ENCODE measurements at regions not wholly inside any gene's neighbourhood (a gene's known extent, or its start where the extent isn't known, plus 50 kb on each side); places are given as distances from the start of the nearest gene placed in this dataset.
"Not testable (repeated sequence)": the region's sequence is repeated elsewhere in the genome, so short reads cannot be mapped to it uniquely, and the experiment has no call there.

GRCh38 chr10:120095875-120096274, 203.3 kb downstream of the SEC23IP start:
- Histone ChIP-seq H3K9me3 (replicated peaks; ENCODE audit: low read length) (no peaks in the 10 kb centered on the region), H3K4me3 (ENCODE audit: low read length) (no peak overlapping the region), H3K9ac (ENCODE audit: low read depth, low read length) (no peak overlapping the region), H3K36me3 (ENCODE audit: insufficient read depth, low read length) (no peaks in the 10 kb centered on the region), H3K4me1 (ENCODE audit: control insufficient read depth, insufficient read depth, low read length) (no peaks in the 10 kb centered on the region), H3K4me2 (ENCODE audit: low read length) (no peak overlapping the region), H3K27me3 (ENCODE audit: control insufficient read depth, insufficient read depth, low read length) (no peaks in the 10 kb centered on the region)

GRCh38 chr10:120097766-120098165, 205.2 kb downstream of the SEC23IP start:
- Histone ChIP-seq H3K4me1 (ENCODE audit: control insufficient read depth, insufficient read depth, low read length) (no peaks in the 10 kb centered on the region), H3K9me3 (replicated peaks; ENCODE audit: low read length) (no peaks in the 10 kb centered on the region), H3K36me3 (ENCODE audit: insufficient read depth, low read length) (no peaks in the 10 kb centered on the region), H3K27me3 (ENCODE audit: control insufficient read depth, insufficient read depth, low read length) (no peaks in the 10 kb centered on the region), H3K9ac (ENCODE audit: low read depth, low read length) (no peak overlapping the region), H3K4me2 (ENCODE audit: low read length) (no peak overlapping the region), H3K4me3 (ENCODE audit: low read length) (no peak overlapping the region)

DNA sequence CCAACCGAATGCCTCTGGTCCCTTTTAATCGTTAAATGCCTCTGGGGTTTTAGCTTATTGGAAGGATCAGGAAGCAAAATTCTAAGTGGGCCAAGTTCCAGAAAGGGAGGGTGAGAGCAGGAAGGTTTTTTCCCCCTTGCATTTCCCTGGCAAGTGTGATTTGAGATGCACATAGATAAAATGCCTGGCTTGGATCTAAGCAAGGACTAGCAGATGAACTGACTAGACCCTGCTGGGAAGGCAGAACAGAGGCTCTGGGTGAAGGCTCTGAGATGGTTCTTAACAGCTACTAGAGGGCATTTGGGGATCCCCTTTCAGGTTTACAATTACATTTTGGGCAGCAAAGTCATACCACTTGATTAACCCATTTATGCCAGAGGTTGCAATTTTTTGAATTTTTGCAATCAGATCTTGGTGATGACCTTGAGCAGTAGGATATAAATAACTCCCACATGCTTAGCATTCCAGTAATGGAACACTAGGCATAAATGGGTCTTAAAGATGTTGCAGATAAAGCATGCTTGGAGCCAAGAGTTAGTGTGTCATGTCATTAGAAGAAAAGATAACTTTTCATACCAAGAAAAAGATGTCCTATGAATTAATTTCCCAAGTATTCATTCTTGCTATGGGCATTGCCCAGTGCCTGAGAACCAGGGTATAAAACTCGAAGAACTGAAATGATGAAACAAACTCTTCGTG, 205.9 kb downstream of the SEC23IP start:
- Histone ChIP-seq H3K4me2 (ENCODE audit: low read length) (no peak overlapping the region), H3K4me1 (ENCODE audit: control insufficient read depth, insufficient read depth, low read length) (no peaks in the 10 kb centered on the region), H3K9ac (ENCODE audit: low read depth, low read length) (no peak overlapping the region), H3K36me3 (ENCODE audit: insufficient read depth, low read length) (no peaks in the 10 kb centered on the region), H3K9me3 (replicated peaks; ENCODE audit: low read length) (no peaks in the 10 kb centered on the region), H3K4me3 (ENCODE audit: low read length) (no peak overlapping the region), H3K27me3 (ENCODE audit: control insufficient read depth, insufficient read depth, low read length) (no peaks in the 10 kb centered on the region)

- Histone ChIP-seq H3K9ac (ENCODE audit: low read depth, low read length) (no peak overlapping the region), H3K27me3 (ENCODE audit: control insufficient read depth, insufficient read depth, low read length) (no peaks in the 10 kb centered on the region), H3K4me1 (ENCODE audit: control insufficient read depth, insufficient read depth, low read length) (no peaks in the 10 kb centered on the region), H3K4me2 (ENCODE audit: low read length) (no peak overlapping the region), H3K4me3 (ENCODE audit: low read length) (no peak overlapping the region), H3K9me3 (replicated peaks; ENCODE audit: low read length) (no peaks in the 10 kb centered on the region), H3K36me3 (ENCODE audit: insufficient read depth, low read length) (no peaks in the 10 kb centered on the region)
Observed at GRCh38 chr10:120103738-120104560, 211.4 kb downstream of the SEC23IP start.

- Histone ChIP-seq H3K4me2 (ENCODE audit: low read length) (no peak overlapping the region), H3K9me3 (replicated peaks; ENCODE audit: low read length) (no peaks in the 10 kb centered on the region), H3K4me3 (ENCODE audit: low read length) (no peak overlapping the region), H3K4me1 (ENCODE audit: control insufficient read depth, insufficient read depth, low read length) (no peaks in the 10 kb centered on the region), H3K27me3 (ENCODE audit: control insufficient read depth, insufficient read depth, low read length) (no peaks in the 10 kb centered on the region), H3K9ac (ENCODE audit: low read depth, low read length) (no peak overlapping the region), H3K36me3 (ENCODE audit: insufficient read depth, low read length) (no peaks in the 10 kb centered on the region)
Observed at GRCh38 chr10:120105001-120105400, 212.5 kb downstream of the SEC23IP start.

DNA sequence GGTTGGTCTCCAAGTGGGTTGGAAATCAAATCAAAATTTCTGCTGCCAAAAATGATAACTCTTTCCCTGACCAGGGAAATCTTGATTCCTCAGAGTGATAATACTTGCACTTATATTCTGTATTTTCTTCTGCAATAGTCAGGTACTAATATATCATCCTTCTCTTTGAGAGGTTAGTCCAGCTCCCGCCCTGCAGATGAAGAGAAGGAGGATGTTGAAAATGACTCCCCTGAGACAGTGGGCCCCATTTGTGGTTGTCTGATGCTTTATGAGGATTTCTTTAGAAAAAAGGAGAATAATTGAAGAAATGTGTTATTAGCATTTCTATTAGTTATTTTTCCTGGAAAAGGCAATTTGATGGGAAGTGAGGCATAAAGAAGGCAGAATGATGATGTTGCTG, 213.0 kb downstream of the SEC23IP start:
- Histone ChIP-seq H3K9ac (ENCODE audit: low read depth, low read length) (no peak overlapping the region), H3K27me3 (ENCODE audit: control insufficient read depth, insufficient read depth, low read length) (no peaks in the 10 kb centered on the region), H3K4me3 (ENCODE audit: low read length) (no peak overlapping the region), H3K9me3 (replicated peaks; ENCODE audit: low read length) (no peaks in the 10 kb centered on the region), H3K4me2 (ENCODE audit: low read length) (no peak overlapping the region), H3K36me3 (ENCODE audit: insufficient read depth, low read length) (no peaks in the 10 kb centered on the region), H3K4me1 (ENCODE audit: control insufficient read depth, insufficient read depth, low read length) (no peaks in the 10 kb centered on the region)

- Histone ChIP-seq H3K36me3 (ENCODE audit: insufficient read depth, low read length) (no peaks in the 10 kb centered on the region), H3K4me1 (ENCODE audit: control insufficient read depth, insufficient read depth, low read length) (no peaks in the 10 kb centered on the region), H3K9ac (ENCODE audit: low read depth, low read length) (no peak overlapping the region), H3K4me3 (ENCODE audit: low read length) (no peak overlapping the region), H3K4me2 (ENCODE audit: low read length) (no peak overlapping the region), H3K9me3 (replicated peaks; ENCODE audit: low read length) (no peaks in the 10 kb centered on the region), H3K27me3 (ENCODE audit: control insufficient read depth, insufficient read depth, low read length) (no peaks in the 10 kb centered on the region)
Observed at GRCh38 chr10:120108916-120109315, 216.4 kb downstream of the SEC23IP start.

DNA sequence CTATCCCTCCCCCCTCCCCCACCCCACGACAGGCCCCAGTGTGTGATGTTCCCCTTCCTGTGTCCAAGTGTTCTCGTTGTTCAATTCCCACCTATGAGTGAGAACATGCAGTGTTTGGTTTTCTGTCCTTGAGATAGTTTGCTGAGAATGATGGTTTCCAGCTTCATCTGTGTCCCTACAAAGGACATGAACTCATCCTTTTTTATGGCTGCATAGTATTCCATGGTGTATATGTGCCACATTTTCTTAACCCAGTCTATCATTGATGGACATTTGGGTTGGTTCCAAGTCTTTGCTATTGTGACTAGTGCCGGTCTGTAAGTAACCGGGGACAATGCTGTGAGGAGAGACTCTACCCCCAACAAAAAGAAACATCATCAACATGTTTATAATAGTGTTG, 217.2 kb downstream of the SEC23IP start:
- not testable (repeated sequence) for H3K4me1 ChIP-seq (ENCODE audit: control insufficient read depth, insufficient read depth, low read length); H3K4me3 ChIP-seq (ENCODE audit: low read length); H3K27me3 ChIP-seq (ENCODE audit: control insufficient read depth, insufficient read depth, low read length)

GRCh38 chr10:120110196-120110595, 217.7 kb downstream of the SEC23IP start:
- no peaks in the 10 kb centered on the region for H3K27me3 ChIP-seq (ENCODE audit: control insufficient read depth, insufficient read depth, low read length)
- H3K36me3 ChIP-seq (ENCODE audit: insufficient read depth, low read length), result no peaks in the 10 kb centered on the region
- no peak overlapping the region for H3K4me2 ChIP-seq (ENCODE audit: low read length)
- H3K9ac ChIP-seq (ENCODE audit: low read depth, low read length), result no peak overlapping the region
- no peaks in the 10 kb centered on the region for H3K9me3 ChIP-seq (replicated peaks; ENCODE audit: low read length)
- no peak overlapping the region for H3K4me3 ChIP-seq (ENCODE audit: low read length)
- no peaks in the 10 kb centered on the region for H3K4me1 ChIP-seq (ENCODE audit: control insufficient read depth, insufficient read depth, low read length)

More for the DNA sequence above, 217.2 kb downstream of the SEC23IP start:
- H3K36me3 ChIP-seq (ENCODE audit: insufficient read depth, low read length); H3K9ac ChIP-seq (ENCODE audit: low read depth, low read length); H3K4me2 ChIP-seq (ENCODE audit: low read length); H3K9me3 ChIP-seq (replicated peaks; ENCODE audit: low read length): not testable (repeated sequence)

GRCh38 chr10:120111628-120112027, 219.1 kb downstream of the SEC23IP start:
- H3K36me3 ChIP-seq (ENCODE audit: insufficient read depth, low read length), result no peaks in the 10 kb centered on the region
- no peaks in the 10 kb centered on the region for H3K27me3 ChIP-seq (ENCODE audit: control insufficient read depth, insufficient read depth, low read length)
- no peak overlapping the region for H3K4me3 ChIP-seq (ENCODE audit: low read length)
- no peaks in the 10 kb centered on the region for H3K4me1 ChIP-seq (ENCODE audit: control insufficient read depth, insufficient read depth, low read length)
- no peak overlapping the region for H3K9ac ChIP-seq (ENCODE audit: low read depth, low read length)
- no peak overlapping the region for H3K4me2 ChIP-seq (ENCODE audit: low read length)
- no peaks in the 10 kb centered on the region for H3K9me3 ChIP-seq (replicated peaks; ENCODE audit: low read length)

DNA sequence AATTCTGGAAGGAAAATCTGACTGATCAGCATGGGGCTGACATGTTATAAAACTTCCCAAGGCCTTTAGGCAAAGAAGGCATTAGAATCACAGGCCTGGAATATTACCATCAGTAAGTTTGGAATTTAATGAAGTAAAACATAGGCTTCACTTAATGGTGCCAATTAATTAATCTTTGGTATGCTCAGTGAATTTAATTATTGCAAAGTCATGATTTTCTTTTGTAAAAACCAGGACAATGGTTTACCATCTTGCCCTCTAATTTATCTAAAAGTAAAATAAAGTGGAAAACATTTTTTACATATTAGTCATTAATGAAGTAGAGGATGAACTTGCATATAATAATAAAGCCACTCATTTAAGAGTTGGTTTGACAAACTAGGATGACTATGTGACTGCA, 220.3 kb downstream of the SEC23IP start:
- no peaks in the 10 kb centered on the region for H3K36me3 ChIP-seq (ENCODE audit: insufficient read depth, low read length)
- no peaks in the 10 kb centered on the region for H3K4me1 ChIP-seq (ENCODE audit: control insufficient read depth, insufficient read depth, low read length)
- H3K4me2 ChIP-seq (ENCODE audit: low read length), result no peak overlapping the region
- H3K9ac ChIP-seq (ENCODE audit: low read depth, low read length), result no peak overlapping the region
- no peaks in the 10 kb centered on the region for H3K9me3 ChIP-seq (replicated peaks; ENCODE audit: low read length)
- no peaks in the 10 kb centered on the region for H3K27me3 ChIP-seq (ENCODE audit: control insufficient read depth, insufficient read depth, low read length)
- no peak overlapping the region for H3K4me3 ChIP-seq (ENCODE audit: low read length)

GRCh38 chr10:120115959-120116358, 223.4 kb downstream of the SEC23IP start:
- Histone ChIP-seq H3K4me2 (ENCODE audit: low read length) (no peak overlapping the region), H3K9ac (ENCODE audit: low read depth, low read length) (no peak overlapping the region), H3K9me3 (replicated peaks; ENCODE audit: low read length) (no peaks in the 10 kb centered on the region), H3K4me3 (ENCODE audit: low read length) (no peak overlapping the region), H3K4me1 (ENCODE audit: control insufficient read depth, insufficient read depth, low read length) (no peaks in the 10 kb centered on the region), H3K27me3 (ENCODE audit: control insufficient read depth, insufficient read depth, low read length) (no peaks in the 10 kb centered on the region), H3K36me3 (ENCODE audit: insufficient read depth, low read length) (no peaks in the 10 kb centered on the region)

All from skeletal muscle satellite cell (primary cell).